ENCODE measurements at regions not wholly inside any gene's neighbourhood (a gene's known extent, or its start where the extent isn't known, plus 50 kb on each side); places are given as distances from the start of the nearest gene placed in this dataset.

- TF ChIP-seq CTCF (conservative IDR thresholded peaks at IDR 0.05 in 1 of 2, IDR thresholded peaks at IDR 0.05 in 1 of 2; ENCODE audit: low read depth in 1 of 2, low read length in 2 of 2), result no peak
- no peak for TF ChIP-seq EZH2 (IDR thresholded peaks at IDR 0.05; ENCODE audit: low read length, missing control alignments)
Observed at GRCh38 chr7:140238778-140239652, 62.2 kb upstream of the KDM7A start.
